ENCODE measurements at regions not wholly inside any gene's neighbourhood (a gene's known extent, or its start where the extent isn't known, plus 50 kb on each side); places are given as distances from the start of the nearest gene placed in this dataset.

- TF ChIP-seq POLR2AphosphoS5 (IDR thresholded peaks at IDR 0.05) (no peak), CTCF (IDR thresholded peaks at IDR 0.05) (no peak), POLR2A (IDR thresholded peaks at IDR 0.05; ENCODE audit: low read depth) (no peak)
Observed at GRCh38 chr3:72144773-72145505, 360.0 kb upstream of the PROK2 start.

Measured in esophagus muscularis mucosa (tissue), 3 donors.